GM12875 (cell line): ENCODE measurements at regions not wholly inside any gene's neighbourhood (a gene's known extent, or its start where the extent isn't known, plus 50 kb on each side); places are given as distances from the start of the nearest gene placed in this dataset.

Source experiments
- H3K4me3 ChIP-seq: one replicate; pipeline ENCODE4 v1.5.1; 2011; ENCODE audit warnings: low read depth, low read length, control low read depth
- TF ChIP-seq, protein P1 (sequence below): IDR thresholded peaks from 2 replicates; pipeline ENCODE4 v1.5.1; 2011; ENCODE audit warnings: low read depth, mild to moderate bottlenecking, control low read depth, inconsistent platforms, low read length, moderate library complexity, borderline replicate concordance; ENCODE audit not compliant: insufficient read depth

DNA sequence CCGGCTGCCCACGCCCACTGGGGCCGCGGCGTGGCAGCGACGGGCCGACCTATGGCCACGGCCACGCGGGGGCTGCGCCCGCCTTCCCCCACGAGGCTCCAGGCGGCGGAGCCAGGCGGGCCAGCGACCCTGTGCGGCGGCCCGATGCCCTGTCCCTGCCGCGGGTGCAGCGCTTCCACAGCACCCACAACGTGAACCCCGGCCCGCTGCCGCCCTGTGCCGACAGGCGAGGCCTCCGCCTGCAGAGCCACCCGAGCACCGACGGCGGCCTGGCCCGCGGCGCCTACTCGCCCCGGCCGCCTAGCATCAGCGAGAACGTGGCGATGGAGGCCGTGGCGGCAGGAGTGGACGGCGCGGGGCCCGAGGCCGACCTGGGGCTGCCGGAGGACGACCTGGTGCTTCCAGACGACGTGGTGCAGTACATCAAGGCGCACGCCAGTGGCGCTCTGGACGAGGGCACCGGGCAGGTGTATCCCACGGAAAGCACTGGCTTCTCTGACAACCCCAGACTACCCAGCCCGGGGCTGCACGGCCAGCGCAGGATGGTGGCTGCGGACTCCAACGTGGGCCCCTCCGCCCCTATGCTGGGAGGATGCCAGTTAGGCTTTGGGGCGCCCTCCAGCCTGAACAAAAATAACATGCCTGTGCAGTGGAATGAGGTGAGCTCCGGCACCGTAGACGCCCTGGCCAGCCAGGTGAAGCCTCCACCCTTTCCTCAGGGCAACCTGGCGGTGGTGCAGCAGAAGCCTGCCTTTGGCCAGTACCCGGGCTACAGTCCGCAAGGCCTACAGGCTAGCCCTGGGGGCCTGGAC is 253.2 kb downstream of the GLI2 start:
- no peak overlapping the region for H3K4me3 ChIP-seq
- TF ChIP-seq, protein P1, sequence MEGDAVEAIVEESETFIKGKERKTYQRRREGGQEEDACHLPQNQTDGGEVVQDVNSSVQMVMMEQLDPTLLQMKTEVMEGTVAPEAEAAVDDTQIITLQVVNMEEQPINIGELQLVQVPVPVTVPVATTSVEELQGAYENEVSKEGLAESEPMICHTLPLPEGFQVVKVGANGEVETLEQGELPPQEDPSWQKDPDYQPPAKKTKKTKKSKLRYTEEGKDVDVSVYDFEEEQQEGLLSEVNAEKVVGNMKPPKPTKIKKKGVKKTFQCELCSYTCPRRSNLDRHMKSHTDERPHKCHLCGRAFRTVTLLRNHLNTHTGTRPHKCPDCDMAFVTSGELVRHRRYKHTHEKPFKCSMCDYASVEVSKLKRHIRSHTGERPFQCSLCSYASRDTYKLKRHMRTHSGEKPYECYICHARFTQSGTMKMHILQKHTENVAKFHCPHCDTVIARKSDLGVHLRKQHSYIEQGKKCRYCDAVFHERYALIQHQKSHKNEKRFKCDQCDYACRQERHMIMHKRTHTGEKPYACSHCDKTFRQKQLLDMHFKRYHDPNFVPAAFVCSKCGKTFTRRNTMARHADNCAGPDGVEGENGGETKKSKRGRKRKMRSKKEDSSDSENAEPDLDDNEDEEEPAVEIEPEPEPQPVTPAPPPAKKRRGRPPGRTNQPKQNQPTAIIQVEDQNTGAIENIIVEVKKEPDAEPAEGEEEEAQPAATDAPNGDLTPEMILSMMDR: no peak

DNA sequence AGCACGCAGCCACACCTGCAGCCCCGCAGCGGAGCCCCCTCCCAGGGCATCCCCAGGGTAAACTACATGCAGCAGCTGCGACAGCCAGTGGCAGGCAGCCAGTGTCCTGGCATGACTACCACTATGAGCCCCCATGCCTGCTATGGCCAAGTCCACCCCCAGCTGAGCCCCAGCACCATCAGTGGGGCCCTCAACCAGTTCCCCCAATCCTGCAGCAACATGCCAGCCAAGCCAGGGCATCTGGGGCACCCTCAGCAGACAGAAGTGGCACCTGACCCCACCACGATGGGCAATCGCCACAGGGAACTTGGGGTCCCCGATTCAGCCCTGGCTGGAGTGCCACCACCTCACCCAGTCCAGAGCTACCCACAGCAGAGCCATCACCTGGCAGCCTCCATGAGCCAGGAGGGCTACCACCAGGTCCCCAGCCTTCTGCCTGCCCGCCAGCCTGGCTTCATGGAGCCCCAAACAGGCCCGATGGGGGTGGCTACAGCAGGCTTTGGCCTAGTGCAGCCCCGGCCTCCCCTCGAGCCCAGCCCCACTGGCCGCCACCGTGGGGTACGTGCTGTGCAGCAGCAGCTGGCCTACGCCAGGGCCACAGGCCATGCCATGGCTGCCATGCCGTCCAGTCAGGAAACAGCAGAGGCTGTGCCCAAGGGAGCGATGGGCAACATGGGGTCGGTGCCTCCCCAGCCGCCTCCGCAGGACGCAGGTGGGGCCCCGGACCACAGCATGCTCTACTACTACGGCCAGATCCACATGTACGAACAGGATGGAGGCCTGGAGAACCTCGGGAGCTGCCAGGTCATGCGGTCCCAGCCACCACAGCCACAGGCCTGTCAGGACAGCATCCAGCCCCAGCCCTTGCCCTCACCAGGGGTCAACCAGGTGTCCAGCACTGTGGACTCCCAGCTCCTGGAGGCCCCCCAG is 254.1 kb downstream of the GLI2 start:
- TF ChIP-seq, protein P1: no peak
- no peak overlapping the region for H3K4me3 ChIP-seq

DNA sequence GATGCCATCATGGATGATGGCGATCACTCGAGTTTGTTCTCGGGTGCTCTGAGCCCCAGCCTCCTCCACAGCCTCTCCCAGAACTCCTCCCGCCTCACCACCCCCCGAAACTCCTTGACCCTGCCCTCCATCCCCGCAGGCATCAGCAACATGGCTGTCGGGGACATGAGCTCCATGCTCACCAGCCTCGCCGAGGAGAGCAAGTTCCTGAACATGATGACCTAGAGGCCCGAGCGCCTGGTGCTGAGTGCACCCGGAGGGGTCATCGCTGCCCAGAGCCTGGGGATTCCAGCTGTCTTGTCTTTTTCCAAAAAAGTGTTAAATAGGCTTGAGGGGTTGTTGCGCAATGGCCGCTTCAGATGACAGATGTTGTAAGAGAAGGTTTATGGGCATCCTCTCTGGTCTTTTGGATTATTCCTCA is 254.8 kb downstream of the GLI2 start:
- TF ChIP-seq, protein P1: no peak
- no peak overlapping the region for H3K4me3 ChIP-seq

DNA sequence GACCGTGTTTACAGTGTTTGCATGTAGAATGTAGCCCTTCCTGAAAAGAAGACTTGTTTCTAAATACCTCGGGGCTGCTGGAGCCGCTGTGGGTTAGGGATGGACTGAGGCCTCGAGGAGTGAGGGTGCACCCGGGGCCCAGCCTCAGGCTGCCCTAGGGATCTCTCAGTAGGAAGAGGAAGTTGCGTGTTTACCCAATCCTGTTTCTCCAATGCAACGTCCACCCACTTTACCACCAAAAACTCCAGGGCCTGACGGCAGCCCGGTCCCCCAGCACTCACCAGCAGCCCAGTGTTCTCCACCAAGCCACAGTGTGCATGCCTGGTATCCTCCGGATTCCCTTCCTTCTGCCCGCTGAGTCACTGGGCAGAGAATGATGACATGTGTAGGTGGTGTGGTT is 255.8 kb downstream of the GLI2 start:
- no peak overlapping the region for H3K4me3 ChIP-seq
- TF ChIP-seq, protein P1: no peak

DNA sequence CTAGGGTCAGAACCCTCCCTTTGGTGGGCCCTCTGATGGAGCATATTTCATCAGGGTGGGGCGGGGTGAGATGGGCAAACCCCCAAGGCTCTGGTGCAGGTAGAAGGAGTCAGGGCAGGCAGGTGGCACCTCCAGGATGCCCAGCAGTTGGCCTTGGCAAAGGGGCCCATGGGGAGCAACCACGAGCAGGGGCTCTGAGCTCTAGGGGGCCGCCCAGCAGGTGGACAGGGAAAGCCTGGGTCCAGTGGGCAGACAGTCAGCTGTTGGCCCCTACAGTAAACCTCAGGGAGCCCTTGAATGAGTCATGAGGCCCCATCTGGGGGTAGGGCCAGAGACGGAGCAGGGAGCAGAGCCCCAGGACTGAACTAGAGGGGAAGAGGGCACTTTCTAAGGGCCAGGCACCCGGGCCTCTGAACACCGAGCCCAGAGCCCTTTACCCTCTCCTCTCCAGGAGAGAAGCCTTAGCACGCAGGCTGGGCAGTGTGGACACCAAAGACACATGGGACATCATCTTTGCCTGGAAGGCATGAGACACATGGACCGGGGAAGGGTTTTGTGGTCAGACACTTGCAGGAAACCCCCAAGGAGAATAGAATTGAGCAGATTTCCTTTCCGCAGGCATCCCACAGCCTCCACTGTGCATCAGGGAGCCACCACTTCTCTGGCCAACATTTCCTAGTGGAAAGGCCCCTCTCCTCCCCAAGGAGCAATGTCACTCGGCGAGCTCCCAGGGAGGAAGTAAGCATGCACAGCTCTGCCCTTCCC is 257.3 kb downstream of the GLI2 start:
- TF ChIP-seq, protein P1: no peak
- H3K4me3 ChIP-seq: no peak overlapping the region

DNA sequence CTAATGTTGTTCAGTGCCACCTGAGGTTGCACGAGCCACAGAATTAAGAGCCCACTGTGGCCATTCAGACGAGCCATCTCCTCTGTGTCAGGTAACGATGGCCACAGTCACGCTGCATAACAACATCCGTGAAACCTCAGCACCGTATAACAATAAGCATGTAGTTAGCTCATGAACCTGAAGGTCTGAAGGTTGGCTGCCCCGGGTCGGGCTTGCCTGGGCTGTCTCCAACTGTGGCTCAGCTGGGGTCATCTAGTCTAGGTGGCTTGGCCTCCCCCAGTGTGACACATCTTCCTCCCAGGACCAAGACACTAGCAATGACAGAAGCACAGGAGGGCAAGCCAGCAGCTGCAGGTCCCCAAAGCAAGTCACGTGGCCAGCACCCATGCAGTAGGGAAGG is 258.0 kb downstream of the GLI2 start:
- TF ChIP-seq, protein P1: no peak
- no peak overlapping the region for H3K4me3 ChIP-seq
